HepG2 (cell line): ENCODE measurements at regions not wholly inside any gene's neighbourhood (a gene's known extent, or its start where the extent isn't known, plus 50 kb on each side); places are given as distances from the start of the nearest gene placed in this dataset.

Experiments
- ASH2L ChIP-seq: fragments of 300-600, 200-600 bp; sonication (generic); IDR thresholded peaks from 2 replicates; pipeline ENCODE4 v1.7.0; 2017; ENCODE audit warnings: low read depth, mild to moderate bottlenecking, moderate library complexity, mixed read lengths, low read length; ENCODE audit not compliant: insufficient read length
- HNRNPH1 ChIP-seq: fragments of 200-400 bp; formaldehyde crosslinking; optimal IDR thresholded peaks from 2 replicates; pipeline ENCODE3; 2017; ENCODE audit warnings: mild to moderate bottlenecking, low read depth, low read length
- PPARG ChIP-seq: conservative IDR thresholded peaks from 2 replicates; pipeline ENCODE4 v1.6.1; 2016; ENCODE audit warnings: missing biosample characterization, missing genetic modification reagents
- STAT6 ChIP-seq: sonication (generic); formaldehyde crosslinking; IDR thresholded peaks from 2 replicates; pipeline ENCODE4 v1.4.0; 2020; ENCODE audit warnings: missing genetic modification reagents, mild to moderate bottlenecking, borderline replicate concordance
- U2AF1 ChIP-seq: fragments of 200-400 bp; formaldehyde crosslinking; optimal IDR thresholded peaks from 2 replicates; pipeline ENCODE3; 2017; ENCODE audit warnings: mild to moderate bottlenecking, low read depth, low read length
- ZFP36 ChIP-seq: fragments of 150-350 bp; IDR thresholded peaks from 2 replicates; pipeline ENCODE4 v1.6.1; 2018; ENCODE audit warnings: borderline replicate concordance, low read length, low read depth; ENCODE audit not compliant: partially characterized antibody
- ZNF143 ChIP-seq: sonication (generic); formaldehyde crosslinking; IDR thresholded peaks from 2 replicates; pipeline ENCODE4 v1.4.0; 2020; ENCODE audit warnings: missing genetic modification reagents
- ZNF44 ChIP-seq: sonication (generic); formaldehyde crosslinking; IDR thresholded peaks from 2 replicates; pipeline ENCODE4 v1.5.1; 2020; ENCODE audit warnings: mild to moderate bottlenecking, missing genetic modification reagents
- ZNF670 ChIP-seq: sonication (generic); formaldehyde crosslinking; IDR thresholded peaks from 2 replicates; pipeline ENCODE4 v1.8.0; 2022; ENCODE audit warnings: mild to moderate bottlenecking, missing genetic modification reagents, borderline replicate concordance
- ZNF724P ChIP-seq: sonication (generic); formaldehyde crosslinking; IDR thresholded peaks from 2 replicates; pipeline ENCODE4 v1.8.0; 2022; ENCODE audit warnings: missing genetic modification reagents, borderline replicate concordance
- ZNF790 ChIP-seq: sonication (generic); formaldehyde crosslinking; IDR thresholded peaks from 2 replicates; pipeline ENCODE4 v1.8.0; 2022; ENCODE audit warnings: missing genetic modification reagents, mild to moderate bottlenecking, borderline replicate concordance
- TF ChIP-seq, protein P1 (sequence below): sonication (generic); formaldehyde crosslinking; IDR thresholded peaks from 2 replicates; pipeline ENCODE4 v1.4.0; 2020; ENCODE audit warnings: mild to moderate bottlenecking, missing genetic modification reagents

GRCh38 chr10:10101106-10101505, 916.6 kb upstream of the CELF2 start:
- no peak for TF ChIP-seq ZNF44 (CRISPR knock-in tag)
- TF ChIP-seq ASH2L, result no peak
- TF ChIP-seq ZNF670 (CRISPR knock-in tag), result no peak
- TF ChIP-seq HNRNPH1, result no peak
- TF ChIP-seq ZNF790, result no peak
- TF ChIP-seq ZNF724P (CRISPR knock-in tag), result no peak
- TF ChIP-seq STAT6 (CRISPR knock-in tag), result no peak
- TF ChIP-seq, protein P1, sequence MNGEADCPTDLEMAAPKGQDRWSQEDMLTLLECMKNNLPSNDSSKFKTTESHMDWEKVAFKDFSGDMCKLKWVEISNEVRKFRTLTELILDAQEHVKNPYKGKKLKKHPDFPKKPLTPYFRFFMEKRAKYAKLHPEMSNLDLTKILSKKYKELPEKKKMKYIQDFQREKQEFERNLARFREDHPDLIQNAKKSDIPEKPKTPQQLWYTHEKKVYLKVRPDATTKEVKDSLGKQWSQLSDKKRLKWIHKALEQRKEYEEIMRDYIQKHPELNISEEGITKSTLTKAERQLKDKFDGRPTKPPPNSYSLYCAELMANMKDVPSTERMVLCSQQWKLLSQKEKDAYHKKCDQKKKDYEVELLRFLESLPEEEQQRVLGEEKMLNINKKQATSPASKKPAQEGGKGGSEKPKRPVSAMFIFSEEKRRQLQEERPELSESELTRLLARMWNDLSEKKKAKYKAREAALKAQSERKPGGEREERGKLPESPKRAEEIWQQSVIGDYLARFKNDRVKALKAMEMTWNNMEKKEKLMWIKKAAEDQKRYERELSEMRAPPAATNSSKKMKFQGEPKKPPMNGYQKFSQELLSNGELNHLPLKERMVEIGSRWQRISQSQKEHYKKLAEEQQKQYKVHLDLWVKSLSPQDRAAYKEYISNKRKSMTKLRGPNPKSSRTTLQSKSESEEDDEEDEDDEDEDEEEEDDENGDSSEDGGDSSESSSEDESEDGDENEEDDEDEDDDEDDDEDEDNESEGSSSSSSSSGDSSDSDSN (CRISPR knock-in tag), result no peak
- TF ChIP-seq U2AF1, result no peak
- no peak for TF ChIP-seq ZNF143 (CRISPR knock-in tag)
- no peak for TF ChIP-seq PPARG
- no peak for TF ChIP-seq ZFP36
